Mucosa of descending colon (tissue), 3 donors: ENCODE measurements at regions not wholly inside any gene's neighbourhood (a gene's known extent, or its start where the extent isn't known, plus 50 kb on each side); places are given as distances from the start of the nearest gene placed in this dataset.

ENCODE experiments used
- ATAC-seq: fragments of 200-7000 bp; cut with Tn5 transposase; one replicate; pipeline ENCODE4 v1.9.1; 2020; ENCODE audit warnings: mild to moderate bottlenecking, moderate library complexity
- DNase-seq, 3 donors: peaks; one replicate each; pipeline ENCODE4 v3.0.0-alpha.2; 2020
- H3K36me3 ChIP-seq: fragments of 200-600 bp; one replicate; pipeline ENCODE4 v1.8.0; 2021; ENCODE audit warnings: low read depth, mild to moderate bottlenecking
- H3K4me1 ChIP-seq: fragments of 200-600 bp; one replicate; pipeline ENCODE4 v1.8.0; 2021; ENCODE audit warnings: low read depth, mild to moderate bottlenecking
- H3K4me3 ChIP-seq: fragments of 200-600 bp; one replicate; pipeline ENCODE4 v1.8.0; 2021; ENCODE audit warnings: mild to moderate bottlenecking
- H3K9me3 ChIP-seq: fragments of 200-600 bp; one replicate; pipeline ENCODE4 v1.8.0; 2021; ENCODE audit warnings: mild to moderate bottlenecking
- intact Hi-C, 2 donors: fragments of 100-400 bp; cut with DNase I in 1 of 2; cut with micrococcal nuclease in 1 of 2; formaldehyde crosslinking; loops; one replicate each; pipeline versions ENCODE4 v1.11.0 to v1.11.1; 2022; cut with DNase I, micrococcal nuclease
- TF ChIP-seq, protein P1 (sequence below): fragments of 200-600 bp; IDR thresholded peaks from one replicate; pipeline ENCODE4 v1.8.0; 2022; ENCODE audit warnings: antibody characterized with exemption, mild to moderate bottlenecking
- donor health status: DM: no; HTN: no; CAD: no; lungs with moderate emphysema.
- donor health status: DM: no; HTN: no; CAD: no.
- donor health status: DM: no; HTN: yes; CAD: no.

DNA sequence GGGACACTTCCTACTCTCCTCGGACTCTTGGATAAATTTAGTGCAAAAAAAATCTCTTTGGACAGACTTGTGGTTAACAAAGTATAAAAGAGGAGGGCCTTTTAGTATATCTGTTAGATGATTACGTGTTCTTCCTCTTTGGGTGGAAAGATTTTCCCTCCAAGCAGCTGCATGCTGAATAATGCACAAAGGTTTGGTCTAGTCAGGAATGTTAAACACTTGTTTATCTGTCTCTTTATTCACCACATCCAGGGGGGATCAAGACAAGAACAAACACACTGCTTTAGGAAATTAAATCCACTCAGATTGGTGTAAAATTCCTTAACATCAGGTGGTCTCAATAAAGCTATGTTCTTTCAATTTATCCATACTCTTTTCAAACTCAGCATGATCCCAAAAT lies 260.9 kb upstream of the CHD6 start:
- H3K9me3 ChIP-seq: no peaks in the 10 kb centered on the region
- intact Hi-C loops: no loop called here
- no peak for DNase-seq
- H3K4me3 ChIP-seq: no peak overlapping the region
- ATAC-seq: no peak
- no peaks in the 10 kb centered on the region for H3K36me3 ChIP-seq
- TF ChIP-seq, protein P1, sequence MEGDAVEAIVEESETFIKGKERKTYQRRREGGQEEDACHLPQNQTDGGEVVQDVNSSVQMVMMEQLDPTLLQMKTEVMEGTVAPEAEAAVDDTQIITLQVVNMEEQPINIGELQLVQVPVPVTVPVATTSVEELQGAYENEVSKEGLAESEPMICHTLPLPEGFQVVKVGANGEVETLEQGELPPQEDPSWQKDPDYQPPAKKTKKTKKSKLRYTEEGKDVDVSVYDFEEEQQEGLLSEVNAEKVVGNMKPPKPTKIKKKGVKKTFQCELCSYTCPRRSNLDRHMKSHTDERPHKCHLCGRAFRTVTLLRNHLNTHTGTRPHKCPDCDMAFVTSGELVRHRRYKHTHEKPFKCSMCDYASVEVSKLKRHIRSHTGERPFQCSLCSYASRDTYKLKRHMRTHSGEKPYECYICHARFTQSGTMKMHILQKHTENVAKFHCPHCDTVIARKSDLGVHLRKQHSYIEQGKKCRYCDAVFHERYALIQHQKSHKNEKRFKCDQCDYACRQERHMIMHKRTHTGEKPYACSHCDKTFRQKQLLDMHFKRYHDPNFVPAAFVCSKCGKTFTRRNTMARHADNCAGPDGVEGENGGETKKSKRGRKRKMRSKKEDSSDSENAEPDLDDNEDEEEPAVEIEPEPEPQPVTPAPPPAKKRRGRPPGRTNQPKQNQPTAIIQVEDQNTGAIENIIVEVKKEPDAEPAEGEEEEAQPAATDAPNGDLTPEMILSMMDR: no peak
- no peaks in the 10 kb centered on the region for H3K4me1 ChIP-seq

DNA sequence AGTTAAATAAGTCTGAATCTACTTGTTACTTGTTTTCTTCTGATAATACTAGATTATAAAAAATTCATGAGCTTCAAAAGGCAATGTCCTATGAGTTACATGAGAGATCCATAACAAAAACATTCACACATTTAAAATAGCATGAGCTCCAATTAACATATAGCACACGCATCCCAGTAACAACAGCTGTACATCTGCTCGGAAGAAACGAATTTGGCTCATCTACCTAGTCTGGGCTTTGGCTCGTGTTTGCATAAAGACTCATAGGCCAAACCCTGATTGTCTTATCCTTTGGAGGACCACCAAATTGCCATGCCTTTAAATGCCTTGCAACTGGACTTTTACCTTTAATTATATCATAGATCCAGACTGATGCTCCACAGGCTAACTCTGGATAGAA lies 259.7 kb upstream of the CHD6 start:
- no peaks in the 10 kb centered on the region for H3K9me3 ChIP-seq
- TF ChIP-seq, protein P1: no peak
- intact Hi-C loops: no loop called here
- no peak overlapping the region for H3K4me3 ChIP-seq
- no peak for DNase-seq
- no peaks in the 10 kb centered on the region for H3K4me1 ChIP-seq
- no peaks in the 10 kb centered on the region for H3K36me3 ChIP-seq
- no peak for ATAC-seq

DNA sequence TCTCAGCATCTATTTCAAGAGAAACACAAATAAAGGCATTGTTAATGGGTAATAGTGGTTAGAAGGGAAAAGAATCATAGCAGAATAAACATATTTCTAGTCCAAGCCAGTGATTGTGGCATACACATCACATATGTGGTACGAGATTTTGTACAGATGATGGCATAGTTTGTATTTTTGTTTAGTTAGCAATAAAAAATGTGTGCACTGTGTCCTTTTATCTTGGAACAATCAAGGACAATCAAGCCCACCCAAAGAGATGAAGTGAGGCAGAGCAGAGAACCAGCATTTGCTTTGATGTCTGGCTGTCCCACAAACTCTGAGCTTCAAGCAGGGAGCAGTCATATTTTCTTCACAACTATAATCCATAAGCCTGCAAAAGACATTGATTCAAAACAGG lies 256.5 kb upstream of the CHD6 start:
- no peaks in the 10 kb centered on the region for H3K9me3 ChIP-seq
- ATAC-seq: no peak
- TF ChIP-seq, protein P1: no peak

DNA sequence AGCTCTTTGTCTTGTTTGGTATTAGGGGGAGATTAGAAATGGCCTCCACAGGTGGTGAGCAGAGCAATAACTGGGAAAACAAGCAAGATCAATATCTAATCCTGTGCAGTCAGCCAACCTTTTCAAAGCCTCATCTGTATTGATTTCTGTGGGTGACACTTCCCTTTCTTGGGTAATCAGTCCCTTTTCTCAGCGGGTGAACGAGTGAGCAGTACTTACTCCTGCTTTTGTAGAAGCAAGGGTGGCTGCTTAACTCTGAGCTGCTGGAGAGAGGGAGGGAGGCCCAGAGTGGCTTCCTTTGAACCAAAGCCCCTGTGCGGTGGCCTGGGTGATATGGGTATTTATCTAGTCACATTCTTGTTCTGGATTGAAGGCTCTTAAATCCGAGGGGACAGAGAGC lies 254.8 kb upstream of the CHD6 start:
- Histone ChIP-seq H3K4me3 (no peak overlapping the region), H3K9me3 (peaks cover 4% of the 10 kb centered on the region), H3K36me3 (no peaks in the 10 kb centered on the region), H3K4me1 (no peaks in the 10 kb centered on the region)
- DNase-seq (no peak), ATAC-seq (no peak)
- intact Hi-C loops: no loop called here
- TF ChIP-seq, protein P1: no peak

More for the DNA sequence above, 256.5 kb upstream of the CHD6 start:
- intact Hi-C loops: no loop called here
- DNase-seq: no peak
- Histone ChIP-seq H3K4me1 (no peaks in the 10 kb centered on the region), H3K4me3 (no peak overlapping the region), H3K36me3 (no peaks in the 10 kb centered on the region)

DNA sequence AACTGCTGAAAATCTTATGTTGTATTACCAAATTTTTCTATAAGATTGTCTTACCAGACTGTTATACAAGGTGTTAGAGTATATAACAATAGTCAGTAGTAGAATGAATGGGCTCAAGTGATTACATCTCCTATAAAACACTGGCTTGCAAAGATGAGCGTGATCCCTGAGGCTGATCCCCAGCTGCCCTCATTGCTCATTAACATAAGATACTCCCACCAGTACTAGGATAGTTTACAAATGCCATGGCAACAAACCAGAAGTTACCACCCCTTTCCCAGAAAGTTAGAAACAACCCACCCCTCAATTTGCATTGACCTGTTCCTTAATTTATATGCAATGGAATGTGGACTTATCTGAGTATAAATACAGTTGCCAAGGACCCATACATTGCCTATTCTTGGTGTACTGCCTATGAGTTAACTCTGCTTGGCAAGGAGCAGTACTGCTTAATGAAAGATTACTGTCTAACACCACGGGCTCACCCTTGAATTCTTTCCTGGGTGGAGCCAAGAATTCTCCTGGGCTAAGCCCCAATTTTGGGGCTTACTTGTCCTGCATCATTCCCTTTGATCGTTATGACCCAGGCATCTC lies 252.8 kb upstream of the CHD6 start:
- H3K36me3 ChIP-seq: no peaks in the 10 kb centered on the region
- ATAC-seq (no peak), DNase-seq (no peak)
- H3K4me3 ChIP-seq: no peak overlapping the region
- TF ChIP-seq, protein P1: no peak
- peaks cover 4% of the 10 kb centered on the region for H3K9me3 ChIP-seq
- H3K4me1 ChIP-seq: no peaks in the 10 kb centered on the region
- intact Hi-C loops: no loop called here

DNA sequence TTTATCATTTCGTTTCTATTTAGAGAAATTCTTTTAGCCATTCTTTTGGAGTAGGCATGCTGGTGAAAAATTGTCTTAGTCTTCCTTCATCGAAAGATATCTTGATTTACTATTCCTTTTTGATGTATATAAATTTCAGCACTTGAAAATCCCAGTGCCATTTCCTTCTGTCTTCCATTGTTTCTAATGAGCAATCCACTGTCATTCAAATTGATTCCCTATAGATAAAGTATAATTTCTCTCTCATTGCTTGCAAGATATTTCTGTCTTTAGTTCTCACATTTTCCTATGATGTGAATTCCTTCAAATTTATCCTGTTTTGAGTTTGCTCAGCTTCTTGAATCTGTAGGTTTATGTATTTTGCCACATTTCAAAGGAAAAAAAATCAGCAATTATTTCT lies 251.1 kb upstream of the CHD6 start:
- DNase-seq (no peak), ATAC-seq (no peak)
- no peaks in the 10 kb centered on the region for H3K36me3 ChIP-seq
- intact Hi-C loops: no loop called here
- no peak overlapping the region for H3K4me3 ChIP-seq
- peaks cover 4% of the 10 kb centered on the region for H3K9me3 ChIP-seq
- H3K4me1 ChIP-seq: no peaks in the 10 kb centered on the region
- TF ChIP-seq, protein P1: no peak
